ENCODE measurements at regions not wholly inside any gene's neighbourhood (a gene's known extent, or its start where the extent isn't known, plus 50 kb on each side); places are given as distances from the start of the nearest gene placed in this dataset.

DNA sequence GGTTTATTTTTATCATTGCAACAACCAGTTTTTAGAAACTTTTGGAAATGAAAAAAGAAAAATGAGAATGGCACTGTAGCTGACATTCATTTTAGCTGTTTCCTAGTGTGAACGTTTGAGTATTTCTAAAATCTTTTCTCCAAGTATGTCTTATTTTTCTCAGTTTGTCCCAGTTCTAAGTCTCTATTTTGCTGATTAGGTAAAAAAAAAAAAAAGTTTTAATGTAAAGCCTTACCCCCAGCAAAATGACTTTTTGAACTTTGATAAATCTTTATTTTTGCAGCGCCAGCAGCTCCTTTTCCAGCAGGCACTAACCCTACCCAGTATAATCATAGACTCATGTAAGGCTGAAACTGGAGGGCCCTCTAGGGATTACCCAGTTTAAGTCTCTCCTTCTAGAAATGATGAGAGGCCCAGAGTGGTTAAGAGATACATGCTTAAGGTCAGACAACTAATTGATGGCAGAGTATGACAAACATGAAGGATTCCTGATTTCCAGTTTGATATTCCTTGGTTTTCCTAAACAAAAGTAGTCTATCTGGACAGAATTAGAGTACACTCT is 84.3 kb upstream of the SLC4A4 start:
- H3K9me2 ChIP-seq (ENCODE audit: insufficient read depth, low read length) = no peaks in the 10 kb centered on the region
- H3K4me2 ChIP-seq (ENCODE audit: low read length) = no peak overlapping the region
- H3K36me3 ChIP-seq (ENCODE audit: insufficient read depth, low read length) = no peaks in the 10 kb centered on the region
- no peaks in the 10 kb centered on the region for H4K20me1 ChIP-seq (ENCODE audit: insufficient read depth, low read length)
- no peak overlapping the region for H2AFZ ChIP-seq (ENCODE audit: low read length)
- TF ChIP-seq CTCF (conservative IDR thresholded peaks at IDR 0.05; ENCODE audit: low read length) = no peak
- no peak for TF ChIP-seq EZH2phosphoT487 (IDR thresholded peaks at IDR 0.05; ENCODE audit: borderline replicate concordance, low read depth, low read length)
- ChIA-PET CTCF (ENCODE audit: unreplicated experiment) (no interaction called here), POLR2A (interaction anchor here (0.6 to 1.6 kb wide), 2 partner anchors 43 to 49 kb away, joined by 5 read pairs; no protein-coding TSS in a partner anchor)
- no peaks in the 10 kb centered on the region for H3K4me1 ChIP-seq (ENCODE audit: insufficient read depth, low read length, poor library complexity, severe bottlenecking)
- BruUV-seq (replicated peaks) = no TSS peak
- no peak overlapping the region for H3K4me3 ChIP-seq (ENCODE audit: low read depth, low read length, poor library complexity, severe bottlenecking)
- no peak for DNase-seq (ENCODE audit: low spot score)
- H3K27ac ChIP-seq (ENCODE audit: low read depth, low read length, poor library complexity, severe bottlenecking) = no peak overlapping the region
- H3K79me2 ChIP-seq (ENCODE audit: insufficient read depth, low read depth, low read length) = no peaks in the 10 kb centered on the region
- intact Hi-C loops (cut with micrococcal nuclease; ENCODE audit: unreplicated experiment) = no loop called here
- no peaks in the 10 kb centered on the region for H3K9me3 ChIP-seq (ENCODE audit: low read length)

GRCh38 chr4:71255976-71256375 is 82.8 kb upstream of the SLC4A4 start:
- DNase-seq (ENCODE audit: low spot score) = no peak
- Histone ChIP-seq H3K9me2 (ENCODE audit: insufficient read depth, low read length) (no peaks in the 10 kb centered on the region), H3K4me2 (ENCODE audit: low read length) (no peak overlapping the region), H3K9me3 (ENCODE audit: low read length) (no peaks in the 10 kb centered on the region), H3K27ac (ENCODE audit: low read depth, low read length, poor library complexity, severe bottlenecking) (no peak overlapping the region), H3K36me3 (ENCODE audit: insufficient read depth, low read length) (no peaks in the 10 kb centered on the region), H3K79me2 (ENCODE audit: insufficient read depth, low read depth, low read length) (no peaks in the 10 kb centered on the region), H2AFZ (ENCODE audit: low read length) (no peak overlapping the region), H4K20me1 (ENCODE audit: insufficient read depth, low read length) (no peaks in the 10 kb centered on the region), H3K4me1 (ENCODE audit: insufficient read depth, low read length, poor library complexity, severe bottlenecking) (no peaks in the 10 kb centered on the region), H3K4me3 (ENCODE audit: low read depth, low read length, poor library complexity, severe bottlenecking) (no peak overlapping the region)
- ChIA-PET CTCF (ENCODE audit: unreplicated experiment) (no interaction called here), POLR2A (no interaction called here)
- TF ChIP-seq EZH2phosphoT487 (IDR thresholded peaks at IDR 0.05; ENCODE audit: borderline replicate concordance, low read depth, low read length) (no peak), CTCF (conservative IDR thresholded peaks at IDR 0.05; ENCODE audit: low read length) (no peak)
- BruUV-seq (replicated peaks) = no TSS peak
- intact Hi-C loops (cut with micrococcal nuclease; ENCODE audit: unreplicated experiment) = no loop called here

- H3K4me2 ChIP-seq (ENCODE audit: low read length) = no peak overlapping the region
- no peaks in the 10 kb centered on the region for H3K4me1 ChIP-seq (ENCODE audit: insufficient read depth, low read length, poor library complexity, severe bottlenecking)
- no TSS peak for BruUV-seq (replicated peaks)
- CTCF ChIA-PET (ENCODE audit: unreplicated experiment) = no interaction called here
- TF ChIP-seq EZH2phosphoT487 (IDR thresholded peaks at IDR 0.05; ENCODE audit: borderline replicate concordance, low read depth, low read length) (no peak), CTCF (conservative IDR thresholded peaks at IDR 0.05; ENCODE audit: low read length) (no peak)
- H3K79me2 ChIP-seq (ENCODE audit: insufficient read depth, low read depth, low read length) = no peaks in the 10 kb centered on the region
- intact Hi-C loops (cut with micrococcal nuclease; ENCODE audit: unreplicated experiment) = no loop called here
- H3K27ac ChIP-seq (ENCODE audit: low read depth, low read length, poor library complexity, severe bottlenecking) = no peak overlapping the region
- H3K4me3 ChIP-seq (ENCODE audit: low read depth, low read length, poor library complexity, severe bottlenecking) = no peak overlapping the region
- H3K9me2 ChIP-seq (ENCODE audit: insufficient read depth, low read length) = no peaks in the 10 kb centered on the region
- H4K20me1 ChIP-seq (ENCODE audit: insufficient read depth, low read length) = no peaks in the 10 kb centered on the region
- no peaks in the 10 kb centered on the region for H3K9me3 ChIP-seq (ENCODE audit: low read length)
- DNase-seq (ENCODE audit: low spot score) = no peak
- no peak overlapping the region for H2AFZ ChIP-seq (ENCODE audit: low read length)
- POLR2A ChIA-PET = no interaction called here
- H3K36me3 ChIP-seq (ENCODE audit: insufficient read depth, low read length) = no peaks in the 10 kb centered on the region
Observed at GRCh38 chr4:71257761-71258160, 81.1 kb upstream of the SLC4A4 start.
